HepG2 (cell line): ENCODE measurements at regions not wholly inside any gene's neighbourhood (a gene's known extent, or its start where the extent isn't known, plus 50 kb on each side); places are given as distances from the start of the nearest gene placed in this dataset.

ENCODE experiments used
- HNRNPUL1 ChIP-seq: fragments of 200-400 bp; formaldehyde crosslinking; IDR thresholded peaks from 2 replicates; pipeline ENCODE4 v1.6.1; 2017; ENCODE audit warnings: low read depth, mild to moderate bottlenecking, low read length, moderate library complexity
- RAD21 ChIP-seq: fragments of 450-650 bp; formaldehyde crosslinking; IDR thresholded peaks from 2 replicates; pipeline ENCODE4 v1.5.0; 2020; ENCODE audit warnings: mild to moderate bottlenecking
- STAG1 ChIP-seq: sonication (generic); formaldehyde crosslinking; IDR thresholded peaks from 2 replicates; pipeline ENCODE4 v1.4.0; 2020; ENCODE audit warnings: missing genetic modification reagents

DNA sequence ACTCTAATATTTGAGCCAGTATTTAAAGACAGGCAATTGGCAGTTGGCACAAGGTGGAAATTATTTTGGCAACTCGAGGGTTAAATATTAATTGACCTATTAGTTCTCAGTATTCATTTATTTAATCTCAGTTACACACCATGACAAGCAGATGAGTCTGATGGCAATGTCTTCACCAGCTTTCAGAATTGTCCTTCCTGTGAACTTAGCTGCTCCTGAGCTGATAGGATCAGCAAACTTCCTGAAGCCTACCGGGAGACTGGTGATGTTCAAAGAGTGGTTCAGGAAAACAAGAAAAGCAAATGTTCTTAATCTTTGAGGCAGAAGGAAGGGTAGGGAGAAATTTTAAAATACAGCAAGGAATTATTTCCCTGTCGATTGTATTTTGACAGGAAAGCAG is 522.2 kb downstream of the SOX2 start:
- TF ChIP-seq STAG1 (no peak), HNRNPUL1 (no peak), RAD21 (no peak)
